SK-N-SH (cell line): ENCODE measurements at regions not wholly inside any gene's neighbourhood (a gene's known extent, or its start where the extent isn't known, plus 50 kb on each side); places are given as distances from the start of the nearest gene placed in this dataset.

ENCODE experiments used
- CTCF ChIP-seq: fragments of 200-600 bp; sonication (generic); IDR thresholded peaks from 2 replicates; pipeline ENCODE4 v1.6.1; 2017; ENCODE audit warnings: antibody characterized with exemption, mild to moderate bottlenecking, moderate library complexity
- FOXM1 ChIP-seq: IDR thresholded peaks from 2 replicates; pipeline ENCODE4 v1.4.0; 2012; ENCODE audit warnings: low read depth, mild to moderate bottlenecking
- RAD21 ChIP-seq: IDR thresholded peaks from 2 replicates; pipeline ENCODE4 v1.6.1; 2012; ENCODE audit warnings: mild to moderate bottlenecking, low read length

DNA sequence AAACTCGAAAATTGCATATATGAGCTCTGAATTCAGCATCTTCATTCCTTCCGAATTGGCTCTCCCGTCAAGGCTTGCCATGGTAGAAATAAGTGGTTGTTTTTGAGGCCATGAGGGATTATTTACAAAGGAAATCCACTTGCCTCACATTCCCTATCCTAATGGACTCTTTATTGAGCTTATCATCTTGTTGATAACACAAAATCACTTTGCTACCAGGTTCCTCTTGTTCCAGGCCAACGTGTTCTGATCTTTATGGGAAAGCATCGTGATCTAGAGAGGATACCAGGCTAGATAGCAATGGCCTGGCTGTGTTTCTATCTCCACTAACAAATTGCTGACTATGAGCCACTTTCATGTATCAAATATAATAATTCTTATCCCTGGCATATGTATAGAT, 811.7 kb downstream of the TLR4 start:
- TF ChIP-seq RAD21 (no peak), CTCF (no peak), FOXM1 (no peak)
